Loucy (cell line): ENCODE measurements at regions not wholly inside any gene's neighbourhood (a gene's known extent, or its start where the extent isn't known, plus 50 kb on each side); places are given as distances from the start of the nearest gene placed in this dataset.

ENCODE experiments used
- H2AFZ ChIP-seq: fragments of 200-600 bp; sonication (generic); 2 replicates; pipeline ENCODE4 v1.6.0; 2016; ENCODE audit warnings: antibody characterized with exemption, mild to moderate bottlenecking, low read length, moderate library complexity
- H3F3A ChIP-seq: fragments of 200-600 bp; 2 replicates; pipeline ENCODE4 v1.6.0; 2016; ENCODE audit warnings: antibody characterized with exemption, low read depth, mild to moderate bottlenecking
- H3K27me3 ChIP-seq: fragments of 200-600 bp; sonication (generic); 2 replicates; pipeline ENCODE4 v1.6.1; 2014; ENCODE audit warnings: low read length, mild to moderate bottlenecking; ENCODE audit not compliant: insufficient read depth, poor library complexity, severe bottlenecking
- H3K36me3 ChIP-seq: fragments of 200-600 bp; sonication (generic); 2 replicates; pipeline ENCODE4 v1.6.1; 2016; ENCODE audit warnings: low read length; ENCODE audit not compliant: insufficient read depth
- H3K4me1 ChIP-seq: fragments of 200-600 bp; sonication (generic); 2 replicates; pipeline ENCODE4 v1.5.1; 2014; ENCODE audit warnings: low read length, mild to moderate bottlenecking; ENCODE audit not compliant: insufficient read depth, poor library complexity, severe bottlenecking
- H3K4me2 ChIP-seq: fragments of 200-600 bp; sonication (generic); 2 replicates; pipeline ENCODE4 v1.6.0; 2014; ENCODE audit warnings: antibody characterized with exemption, low read length, low read depth, mild to moderate bottlenecking; ENCODE audit not compliant: poor library complexity, severe bottlenecking
- H3K4me3 ChIP-seq: fragments of 200-600 bp; sonication (generic); 2 replicates; pipeline ENCODE4 v1.5.1; 2014; ENCODE audit warnings: low read length, mild to moderate bottlenecking, mixed read lengths; ENCODE audit not compliant: poor library complexity, severe bottlenecking
- H3K79me2 ChIP-seq: fragments of 200-600 bp; sonication (generic); 2 replicates; pipeline ENCODE4 v1.6.1; 2014; ENCODE audit warnings: low read length; ENCODE audit not compliant: insufficient read depth
- H3K9ac ChIP-seq: fragments of 200-600 bp; sonication (generic); 2 replicates; pipeline ENCODE4 v1.6.0; 2014; ENCODE audit warnings: mild to moderate bottlenecking, low read depth, low read length, moderate library complexity; ENCODE audit not compliant: poor library complexity, severe bottlenecking
- H3K9me2 ChIP-seq: fragments of 200-600 bp; sonication (generic); replicated peaks from 2 replicates; pipeline ENCODE4 v1.6.1; 2016; ENCODE audit warnings: low read depth, low read length, mixed read lengths
- H3K9me3 ChIP-seq: fragments of 200-600 bp; sonication (generic); 2 replicates; pipeline ENCODE4 v1.6.1; 2014; ENCODE audit warnings: mild to moderate bottlenecking, antibody characterized with exemption, low read length, low read depth; ENCODE audit not compliant: insufficient read depth
- H4K20me1 ChIP-seq: fragments of 200-600 bp; sonication (generic); 2 replicates; pipeline ENCODE4 v1.6.0; 2014; ENCODE audit warnings: antibody characterized with exemption, low read length, mild to moderate bottlenecking; ENCODE audit not compliant: insufficient read depth, poor library complexity, severe bottlenecking
- EZH2phosphoT487 ChIP-seq: fragments of 200-600 bp; IDR thresholded peaks from 2 replicates; pipeline ENCODE4 v1.6.1; 2018; ENCODE audit warnings: antibody characterized with exemption, mild to moderate bottlenecking, moderate library complexity, borderline replicate concordance
- TF ChIP-seq, protein P1 (sequence below): fragments of 200-600 bp; sonication (generic); conservative IDR thresholded peaks from 2 replicates; pipeline ENCODE4 v1.5.1; 2014; ENCODE audit warnings: mild to moderate bottlenecking, antibody characterized with exemption, low read length

DNA sequence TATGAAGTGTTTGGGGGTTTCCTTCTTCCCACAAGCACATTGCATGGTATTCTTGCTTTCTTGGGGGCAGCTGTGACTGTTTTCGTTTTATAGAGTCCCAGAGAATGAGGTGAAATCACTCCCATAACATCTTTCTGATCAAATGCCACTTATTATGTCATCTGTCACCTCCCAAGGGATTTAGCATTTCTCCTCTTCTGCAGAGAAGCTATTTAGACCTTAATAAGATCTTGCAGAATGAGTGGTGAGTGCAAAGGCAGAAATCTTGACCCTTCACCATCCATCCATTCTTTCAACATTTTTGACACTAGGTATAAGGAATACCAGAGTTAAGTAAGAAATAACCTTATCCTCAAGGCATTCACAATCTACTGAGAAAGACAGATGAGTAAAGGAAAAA, 318.6 kb upstream of the POU3F1 start:
- Histone ChIP-seq H3K4me3 (no peak overlapping the region), H3K36me3 (no peaks in the 10 kb centered on the region), H3K27me3 (no peaks in the 10 kb centered on the region), H3F3A (no peaks in the 10 kb centered on the region), H3K9ac (no peak overlapping the region), H3K79me2 (no peaks in the 10 kb centered on the region), H2AFZ (no peak overlapping the region), H3K9me3 (no peaks in the 10 kb centered on the region), H3K4me2 (no peak overlapping the region), H3K4me1 (no peaks in the 10 kb centered on the region), H3K9me2 (no peaks in the 10 kb centered on the region), H4K20me1 (no peaks in the 10 kb centered on the region)
- TF ChIP-seq EZH2phosphoT487, result no peak
- TF ChIP-seq, protein P1, sequence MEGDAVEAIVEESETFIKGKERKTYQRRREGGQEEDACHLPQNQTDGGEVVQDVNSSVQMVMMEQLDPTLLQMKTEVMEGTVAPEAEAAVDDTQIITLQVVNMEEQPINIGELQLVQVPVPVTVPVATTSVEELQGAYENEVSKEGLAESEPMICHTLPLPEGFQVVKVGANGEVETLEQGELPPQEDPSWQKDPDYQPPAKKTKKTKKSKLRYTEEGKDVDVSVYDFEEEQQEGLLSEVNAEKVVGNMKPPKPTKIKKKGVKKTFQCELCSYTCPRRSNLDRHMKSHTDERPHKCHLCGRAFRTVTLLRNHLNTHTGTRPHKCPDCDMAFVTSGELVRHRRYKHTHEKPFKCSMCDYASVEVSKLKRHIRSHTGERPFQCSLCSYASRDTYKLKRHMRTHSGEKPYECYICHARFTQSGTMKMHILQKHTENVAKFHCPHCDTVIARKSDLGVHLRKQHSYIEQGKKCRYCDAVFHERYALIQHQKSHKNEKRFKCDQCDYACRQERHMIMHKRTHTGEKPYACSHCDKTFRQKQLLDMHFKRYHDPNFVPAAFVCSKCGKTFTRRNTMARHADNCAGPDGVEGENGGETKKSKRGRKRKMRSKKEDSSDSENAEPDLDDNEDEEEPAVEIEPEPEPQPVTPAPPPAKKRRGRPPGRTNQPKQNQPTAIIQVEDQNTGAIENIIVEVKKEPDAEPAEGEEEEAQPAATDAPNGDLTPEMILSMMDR, result no peak

- TF ChIP-seq, protein P1, result no peak
- TF ChIP-seq EZH2phosphoT487, result no peak
- H3K9me2 ChIP-seq, result no peaks in the 10 kb centered on the region
- H4K20me1 ChIP-seq, result no peaks in the 10 kb centered on the region
- H2AFZ ChIP-seq, result no peak overlapping the region
- no peaks in the 10 kb centered on the region for H3K79me2 ChIP-seq
- no peak overlapping the region for H3K9ac ChIP-seq
- H3K27me3 ChIP-seq, result no peaks in the 10 kb centered on the region
- H3K4me1 ChIP-seq, result no peaks in the 10 kb centered on the region
- no peaks in the 10 kb centered on the region for H3K36me3 ChIP-seq
- no peak overlapping the region for H3K4me3 ChIP-seq
- no peaks in the 10 kb centered on the region for H3F3A ChIP-seq
- no peaks in the 10 kb centered on the region for H3K9me3 ChIP-seq
- no peak overlapping the region for H3K4me2 ChIP-seq
Observed at GRCh38 chr1:38361566-38361965, 315.0 kb upstream of the POU3F1 start.

DNA sequence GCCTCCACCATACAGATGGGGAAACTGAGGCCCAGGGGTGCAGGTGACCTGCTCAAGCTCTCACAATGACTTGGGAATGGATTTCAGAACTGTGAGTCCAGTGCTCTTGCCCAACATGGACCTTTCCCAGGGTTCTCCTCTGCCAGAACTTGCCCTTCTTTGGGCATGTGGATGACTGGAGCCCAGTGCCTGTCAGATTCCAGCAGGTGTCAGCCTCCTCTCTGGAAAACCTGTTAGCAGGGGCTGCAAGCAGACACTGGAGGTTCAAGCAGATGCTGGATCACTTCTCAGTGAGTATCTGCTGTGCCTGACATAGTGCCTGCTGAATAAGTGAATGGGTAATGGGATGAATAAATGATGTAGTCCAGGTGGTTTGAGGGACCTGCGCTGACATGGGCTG, 314.2 kb upstream of the POU3F1 start:
- no peaks in the 10 kb centered on the region for H3F3A ChIP-seq
- H3K4me2 ChIP-seq, result no peak overlapping the region
- H3K9me3 ChIP-seq, result no peaks in the 10 kb centered on the region
- no peaks in the 10 kb centered on the region for H3K27me3 ChIP-seq
- TF ChIP-seq, protein P1, result no peak
- TF ChIP-seq EZH2phosphoT487, result no peak
- no peaks in the 10 kb centered on the region for H4K20me1 ChIP-seq
- H3K9ac ChIP-seq, result no peak overlapping the region
- H3K36me3 ChIP-seq, result no peaks in the 10 kb centered on the region
- no peak overlapping the region for H2AFZ ChIP-seq
- H3K4me1 ChIP-seq, result no peaks in the 10 kb centered on the region
- no peaks in the 10 kb centered on the region for H3K9me2 ChIP-seq
- no peaks in the 10 kb centered on the region for H3K79me2 ChIP-seq
- no peak overlapping the region for H3K4me3 ChIP-seq
